ENCODE measurements at regions not wholly inside any gene's neighbourhood (a gene's known extent, or its start where the extent isn't known, plus 50 kb on each side); places are given as distances from the start of the nearest gene placed in this dataset.

- TF ChIP-seq EZH2 (IDR thresholded peaks at IDR 0.05; ENCODE audit: borderline replicate concordance, low read depth, low read length) (no peak), CTCF (IDR thresholded peaks at IDR 0.05 in 2 of 3, conservative IDR thresholded peaks at IDR 0.05 in 1 of 3; ENCODE audit: insufficient read depth in 2 of 3, low read depth in 1 of 3, low read length in 3 of 3) (no peak), NCOA4 (IDR thresholded peaks at IDR 0.05; ENCODE audit: partially characterized antibody) (no peak), TAF1 (IDR thresholded peaks at IDR 0.05; ENCODE audit: control insufficient read depth, extremely low read depth, insufficient read depth, low read length, severe bottlenecking) (no peak), REST (IDR thresholded peaks at IDR 0.05; ENCODE audit: borderline replicate concordance) (no peak), REST (CRISPR knock-in tag; IDR thresholded peaks at IDR 0.05; ENCODE audit: low read depth) (no peak), ZNF408 (CRISPR knock-in tag; IDR thresholded peaks at IDR 0.05; ENCODE audit: low read depth) (no peak)
Measured at GRCh38 chr13:68850160-68850559, 1257.5 kb upstream of the ATXN8OS start.

All from K562 (cell line).